OCI-M2 (cell line): ENCODE measurements at regions not wholly inside any gene's neighbourhood (a gene's known extent, or its start where the extent isn't known, plus 50 kb on each side); places are given as distances from the start of the nearest gene placed in this dataset.

Source experiments
- DNase-seq: peaks from one replicate; lab custom pipeline; 2025; ENCODE audit not compliant: unreplicated experiment; lab: John Stamatoyannopoulos, UW

- DNase-seq, result no peak
Measured at GRCh38 chr2:12928197-12928774, 211.6 kb downstream of the TRIB2 start.

- DNase-seq, result no peak
Measured at GRCh38 chr2:12928775-12929401, 212.2 kb downstream of the TRIB2 start.

GRCh38 chr2:12929758-12930157, 213.0 kb downstream of the TRIB2 start:
- DNase-seq, result no peak

GRCh38 chr2:12930391-12930790, 213.7 kb downstream of the TRIB2 start:
- DNase-seq, result no peak

- DNase-seq, result no peak
Measured at GRCh38 chr2:12931186-12931844, 214.6 kb downstream of the TRIB2 start.

GRCh38 chr2:12932192-12932591, 215.5 kb downstream of the TRIB2 start:
- no peak for DNase-seq

GRCh38 chr2:12934146-12934756, 217.5 kb downstream of the TRIB2 start:
- DNase-seq, result no peak

- no peak for DNase-seq
Measured at GRCh38 chr2:12935222-12935621, 218.5 kb downstream of the TRIB2 start.

- no peak for DNase-seq
Measured at GRCh38 chr2:12935796-12936195, 219.1 kb downstream of the TRIB2 start.

GRCh38 chr2:12941203-12941602, 224.5 kb downstream of the TRIB2 start:
- DNase-seq, result no peak

- DNase-seq, result no peak
Measured at GRCh38 chr2:12948231-12948960, 231.7 kb downstream of the TRIB2 start.

- DNase-seq, result no peak
Measured at GRCh38 chr2:12948961-12949353, 232.2 kb downstream of the TRIB2 start.

GRCh38 chr2:12949406-12949805, 232.7 kb downstream of the TRIB2 start:
- no peak for DNase-seq

- no peak for DNase-seq
Measured at GRCh38 chr2:12950174-12950573, 233.4 kb downstream of the TRIB2 start.

- no peak for DNase-seq
Measured at GRCh38 chr2:12950957-12951656, 234.4 kb downstream of the TRIB2 start.

GRCh38 chr2:12951657-12951973, 234.9 kb downstream of the TRIB2 start:
- DNase-seq, result no peak

GRCh38 chr2:12953596-12953995, 236.9 kb downstream of the TRIB2 start:
- DNase-seq, result no peak

GRCh38 chr2:12955864-12956263, 239.1 kb downstream of the TRIB2 start:
- no peak for DNase-seq

- DNase-seq, result no peak
Measured at GRCh38 chr2:12957251-12957650, 240.5 kb downstream of the TRIB2 start.

GRCh38 chr2:12959935-12960334, 243.2 kb downstream of the TRIB2 start:
- no peak for DNase-seq

- no peak for DNase-seq
Measured at GRCh38 chr2:12960671-12961070, 243.9 kb downstream of the TRIB2 start.
